GM12892 (cell line): ENCODE measurements at regions not wholly inside any gene's neighbourhood (a gene's known extent, or its start where the extent isn't known, plus 50 kb on each side); places are given as distances from the start of the nearest gene placed in this dataset.

ENCODE experiments used
- POLR2A ChIP-seq: IDR thresholded peaks from 2 replicates; pipeline ENCODE4 v1.6.1; 2011; ENCODE audit warnings: low read depth, low read length, control low read depth
- POLR2AphosphoS5 ChIP-seq: IDR thresholded peaks from 2 replicates; pipeline ENCODE4 v1.6.1; 2011; ENCODE audit warnings: low read depth, low read length, control low read depth

GRCh38 chr6:14772188-14772587 lies 473.7 kb upstream of the JARID2 start:
- TF ChIP-seq POLR2A (no peak), POLR2AphosphoS5 (no peak)
